Activated naive CD4-positive, alpha-beta T cell treated with Interleukin-2 at 50 U/mL for 16 hours (primary cell): ENCODE measurements at regions not wholly inside any gene's neighbourhood (a gene's known extent, or its start where the extent isn't known, plus 50 kb on each side); places are given as distances from the start of the nearest gene placed in this dataset.
"Not testable (repeated sequence)": the region's sequence is repeated elsewhere in the genome, so short reads cannot be mapped to it uniquely, and the experiment has no call there.

Experiments used
- DNase-seq: peaks from one replicate; pipeline ENCODE4 v3.0.0-alpha.2; 2020

- no peak for DNase-seq
Measured at GRCh38 chr4:130028552-130028951, 932.6 kb downstream of the C4orf33 start.

GRCh38 chr4:130029442-130029841 lies 933.5 kb downstream of the C4orf33 start:
- DNase-seq: no peak

GRCh38 chr4:130031858-130032257 lies 935.9 kb downstream of the C4orf33 start:
- DNase-seq: no peak

GRCh38 chr4:130033657-130034056 lies 937.7 kb downstream of the C4orf33 start:
- DNase-seq: not testable (repeated sequence)

GRCh38 chr4:130034876-130035275 lies 938.9 kb downstream of the C4orf33 start:
- no peak for DNase-seq

GRCh38 chr4:130035391-130035790 lies 939.4 kb downstream of the C4orf33 start:
- no peak for DNase-seq

GRCh38 chr4:130037866-130038265 lies 941.9 kb downstream of the C4orf33 start:
- not testable (repeated sequence) for DNase-seq

- DNase-seq: not testable (repeated sequence)
Measured at GRCh38 chr4:130038540-130038939, 942.6 kb downstream of the C4orf33 start.

GRCh38 chr4:130043732-130044160 lies 947.8 kb downstream of the C4orf33 start:
- DNase-seq: no peak

- DNase-seq: no peak
Measured at GRCh38 chr4:130044788-130045531, 949.0 kb downstream of the C4orf33 start.

- no peak for DNase-seq
Measured at GRCh38 chr4:130053723-130054122, 957.8 kb downstream of the C4orf33 start.

- DNase-seq: no peak
Measured at GRCh38 chr4:130054908-130055307, 959.0 kb downstream of the C4orf33 start.

- no peak for DNase-seq
Measured at GRCh38 chr4:130056286-130056685, 960.3 kb downstream of the C4orf33 start.

GRCh38 chr4:130064471-130064870 lies 968.5 kb downstream of the C4orf33 start:
- no peak for DNase-seq

- no peak for DNase-seq
Measured at GRCh38 chr4:130067419-130067818, 971.5 kb downstream of the C4orf33 start.

GRCh38 chr4:130068072-130068471 lies 972.1 kb downstream of the C4orf33 start:
- no peak for DNase-seq

- DNase-seq: no peak
Measured at GRCh38 chr4:130071746-130072145, 975.8 kb downstream of the C4orf33 start.

- no peak for DNase-seq
Measured at GRCh38 chr4:130073145-130073790, 977.3 kb downstream of the C4orf33 start.

- DNase-seq: no peak
Measured at GRCh38 chr4:130074096-130074495, 978.1 kb downstream of the C4orf33 start.

- no peak for DNase-seq
Measured at GRCh38 chr4:130077275-130077674, 981.3 kb downstream of the C4orf33 start.

- DNase-seq: not testable (repeated sequence)
Measured at GRCh38 chr4:130079027-130079426, 983.1 kb downstream of the C4orf33 start.

- no peak for DNase-seq
Measured at GRCh38 chr4:130080872-130081451, 985.0 kb downstream of the C4orf33 start.

GRCh38 chr4:130090427-130090826 lies 994.5 kb downstream of the C4orf33 start:
- no peak for DNase-seq
